ENCODE measurements at regions not wholly inside any gene's neighbourhood (a gene's known extent, or its start where the extent isn't known, plus 50 kb on each side); places are given as distances from the start of the nearest gene placed in this dataset.

GRCh38 chr11:115776916-115777315 lies 272.7 kb upstream of the CADM1 start:
- Histone ChIP-seq H3K9me3 (peaks cover 0 to 1% of the 10 kb centered on the region in 2 donors), H3K36me3 (no peaks in the 10 kb centered on the region), H3K27ac (no peak overlapping the region), H3K4me3 (no peak overlapping the region), H3K27me3 (no peaks in the 10 kb centered on the region), H3K4me1 (no peaks in the 10 kb centered on the region)
- TF ChIP-seq, protein P1, sequence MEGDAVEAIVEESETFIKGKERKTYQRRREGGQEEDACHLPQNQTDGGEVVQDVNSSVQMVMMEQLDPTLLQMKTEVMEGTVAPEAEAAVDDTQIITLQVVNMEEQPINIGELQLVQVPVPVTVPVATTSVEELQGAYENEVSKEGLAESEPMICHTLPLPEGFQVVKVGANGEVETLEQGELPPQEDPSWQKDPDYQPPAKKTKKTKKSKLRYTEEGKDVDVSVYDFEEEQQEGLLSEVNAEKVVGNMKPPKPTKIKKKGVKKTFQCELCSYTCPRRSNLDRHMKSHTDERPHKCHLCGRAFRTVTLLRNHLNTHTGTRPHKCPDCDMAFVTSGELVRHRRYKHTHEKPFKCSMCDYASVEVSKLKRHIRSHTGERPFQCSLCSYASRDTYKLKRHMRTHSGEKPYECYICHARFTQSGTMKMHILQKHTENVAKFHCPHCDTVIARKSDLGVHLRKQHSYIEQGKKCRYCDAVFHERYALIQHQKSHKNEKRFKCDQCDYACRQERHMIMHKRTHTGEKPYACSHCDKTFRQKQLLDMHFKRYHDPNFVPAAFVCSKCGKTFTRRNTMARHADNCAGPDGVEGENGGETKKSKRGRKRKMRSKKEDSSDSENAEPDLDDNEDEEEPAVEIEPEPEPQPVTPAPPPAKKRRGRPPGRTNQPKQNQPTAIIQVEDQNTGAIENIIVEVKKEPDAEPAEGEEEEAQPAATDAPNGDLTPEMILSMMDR (IDR thresholded peaks at IDR 0.05) = no peak
- DNase-seq = no peak
- no peak for ATAC-seq
- intact Hi-C loops (cut with DNase I) = no loop called here

GRCh38 chr11:115775846-115776245 lies 271.6 kb upstream of the CADM1 start:
- Histone ChIP-seq H3K36me3 (no peaks in the 10 kb centered on the region), H3K27me3 (no peaks in the 10 kb centered on the region), H3K4me3 (no peak overlapping the region), H3K27ac (no peak overlapping the region), H3K9me3 (no peaks in the 10 kb centered on the region), H3K4me1 (no peaks in the 10 kb centered on the region)
- TF ChIP-seq, protein P1 (IDR thresholded peaks at IDR 0.05) = no peak
- DNase-seq = no peak
- intact Hi-C loops (cut with DNase I) = no loop called here
- no peak for ATAC-seq

GRCh38 chr11:115774756-115775155 lies 270.5 kb upstream of the CADM1 start:
- Histone ChIP-seq H3K36me3 (no peaks in the 10 kb centered on the region), H3K9me3 (no peaks in the 10 kb centered on the region), H3K4me3 (no peak overlapping the region), H3K4me1 (no peaks in the 10 kb centered on the region), H3K27me3 (no peaks in the 10 kb centered on the region), H3K27ac (no peak overlapping the region)
- ATAC-seq (no peak), DNase-seq (no peak)
- TF ChIP-seq, protein P1 (IDR thresholded peaks at IDR 0.05) = no peak
- intact Hi-C loops (cut with DNase I) = no loop called here

DNA sequence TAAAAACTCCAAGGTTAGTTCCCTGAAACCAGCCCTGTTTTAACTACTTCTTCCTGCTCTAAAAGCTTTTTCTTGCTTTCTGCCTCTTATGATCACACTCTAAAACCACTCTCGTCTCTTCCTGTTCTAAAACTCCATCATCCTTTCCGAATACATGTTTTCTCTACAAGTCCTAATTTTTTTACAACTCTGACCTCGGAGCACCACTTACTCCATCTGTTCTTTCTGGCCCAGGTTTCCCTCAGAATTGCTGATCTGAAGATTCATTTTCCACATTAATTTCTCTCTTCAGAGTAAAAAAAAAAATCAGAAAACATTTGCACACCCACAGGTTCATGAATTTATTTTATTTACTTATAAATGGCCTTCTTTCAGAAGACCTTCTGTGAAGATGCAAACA lies 265.7 kb upstream of the CADM1 start:
- intact Hi-C loops (cut with DNase I) = no loop called here
- no peak for ATAC-seq

GRCh38 chr11:115767883-115768282 lies 263.7 kb upstream of the CADM1 start:
- DNase-seq (no peak), ATAC-seq (no peak)
- no peak overlapping the region for H3K4me3 ChIP-seq
- no peaks in the 10 kb centered on the region for H3K9me3 ChIP-seq
- H3K27ac ChIP-seq = no peak overlapping the region
- TF ChIP-seq, protein P1 (IDR thresholded peaks at IDR 0.05) = no peak
- no peaks in the 10 kb centered on the region for H3K36me3 ChIP-seq
- H3K27me3 ChIP-seq = peaks cover 0 to 5% of the 10 kb centered on the region in 2 donors
- H3K4me1 ChIP-seq = no peaks in the 10 kb centered on the region
- intact Hi-C loops (cut with DNase I) = no loop called here

More for the DNA sequence above, 265.7 kb upstream of the CADM1 start:
- Histone ChIP-seq H3K27me3 (peaks cover 0 to 5% of the 10 kb centered on the region in 2 donors), H3K36me3 (no peaks in the 10 kb centered on the region), H3K27ac (no peak overlapping the region), H3K9me3 (no peaks in the 10 kb centered on the region), H3K4me3 (no peak overlapping the region), H3K4me1 (no peaks in the 10 kb centered on the region)
- DNase-seq = no peak
- TF ChIP-seq, protein P1 (IDR thresholded peaks at IDR 0.05) = no peak
